SW480 (cell line): ENCODE measurements at regions not wholly inside any gene's neighbourhood (a gene's known extent, or its start where the extent isn't known, plus 50 kb on each side); places are given as distances from the start of the nearest gene placed in this dataset.

Source experiments
- DNase-seq: peaks from one replicate; pipeline ENCODE4 v3.0.0-alpha.2; 2016; ENCODE audit warnings: low spot score

DNA sequence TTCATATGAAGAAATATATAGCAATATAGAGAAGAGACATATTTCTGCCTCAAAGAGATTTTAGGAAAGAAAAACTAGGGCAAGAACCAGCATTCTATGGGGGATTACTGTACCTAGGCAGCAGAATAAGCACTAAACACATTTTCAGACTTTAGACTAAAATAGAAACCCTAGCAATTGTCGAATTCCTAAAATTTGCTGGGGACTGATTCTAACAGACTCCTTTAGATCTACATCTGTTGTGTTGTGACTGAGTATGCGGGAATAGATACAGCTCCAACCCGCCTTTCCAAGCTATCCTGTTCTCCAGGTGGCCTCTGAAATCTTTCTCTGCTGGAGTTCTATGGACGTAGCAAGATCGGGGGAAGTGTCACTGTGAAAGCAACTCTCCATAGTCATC lies 482.2 kb downstream of the NTRK2 start:
- DNase-seq, result no peak

DNA sequence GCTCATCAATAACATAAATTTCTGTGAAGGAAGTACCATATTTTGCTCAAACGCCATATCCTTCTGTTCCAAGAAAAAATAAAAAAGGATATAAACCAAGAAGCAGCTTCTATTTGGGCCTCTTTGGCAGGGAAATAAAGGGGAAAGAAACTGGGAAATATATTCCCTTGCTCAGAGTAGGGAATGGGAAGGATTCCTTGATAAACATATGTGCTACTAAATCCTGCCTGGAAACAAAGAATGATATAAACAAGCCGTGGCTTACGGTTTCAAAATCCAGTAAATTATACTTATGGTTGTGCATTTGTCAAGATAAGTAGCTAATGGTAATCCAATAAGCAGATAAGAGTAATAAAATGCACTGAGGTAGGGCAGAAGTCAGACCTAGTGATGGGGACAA lies 481.6 kb downstream of the NTRK2 start:
- DNase-seq, result no peak

DNA sequence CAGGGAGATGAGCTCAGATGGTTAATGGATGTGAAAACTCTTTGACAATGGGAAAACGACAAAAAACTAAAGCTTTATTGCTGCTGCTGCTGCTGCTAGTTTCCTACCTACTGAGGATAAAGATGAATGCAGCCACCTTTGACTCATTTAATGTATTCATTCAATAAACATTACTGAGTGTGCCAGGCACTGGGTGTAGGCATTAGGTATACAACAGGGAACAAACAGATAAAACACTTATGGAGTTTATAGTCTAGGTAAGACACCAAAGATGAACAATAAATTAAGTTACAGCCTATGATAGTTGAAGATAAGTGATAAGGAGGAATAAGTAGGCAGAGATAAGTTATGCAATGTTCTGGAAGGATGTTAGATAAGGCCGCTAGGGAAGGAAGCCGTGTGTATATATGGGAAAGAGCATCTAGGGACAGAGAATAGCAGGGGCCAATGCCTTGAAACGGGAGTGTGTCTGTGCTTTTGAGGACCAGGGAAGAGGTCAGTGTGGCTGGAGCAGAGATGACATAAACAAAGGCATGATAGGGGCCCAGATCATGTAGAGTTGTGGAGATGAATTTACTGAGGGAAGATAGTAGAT lies 477.6 kb downstream of the NTRK2 start:
- no peak for DNase-seq

DNA sequence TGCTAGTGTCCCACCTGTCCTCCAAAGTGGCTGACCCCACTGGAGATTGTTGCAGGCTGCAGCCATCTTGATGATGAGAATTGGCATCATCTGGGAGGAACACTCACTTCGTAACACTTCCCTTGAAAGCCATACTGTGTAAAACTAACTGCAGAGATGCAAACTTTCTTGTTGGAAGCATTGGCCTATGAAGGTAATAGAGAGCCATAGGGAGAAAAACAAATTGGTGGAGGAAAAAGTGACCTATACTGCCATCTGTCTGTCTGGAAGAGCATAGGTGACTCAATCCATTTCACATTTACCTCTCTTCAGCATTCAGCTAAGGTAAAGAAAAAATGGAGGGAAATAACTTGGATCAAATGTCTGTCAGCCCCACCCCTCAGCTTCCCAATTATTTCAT lies 473.4 kb downstream of the NTRK2 start:
- peak; percentile 60 for DNase-seq

DNA sequence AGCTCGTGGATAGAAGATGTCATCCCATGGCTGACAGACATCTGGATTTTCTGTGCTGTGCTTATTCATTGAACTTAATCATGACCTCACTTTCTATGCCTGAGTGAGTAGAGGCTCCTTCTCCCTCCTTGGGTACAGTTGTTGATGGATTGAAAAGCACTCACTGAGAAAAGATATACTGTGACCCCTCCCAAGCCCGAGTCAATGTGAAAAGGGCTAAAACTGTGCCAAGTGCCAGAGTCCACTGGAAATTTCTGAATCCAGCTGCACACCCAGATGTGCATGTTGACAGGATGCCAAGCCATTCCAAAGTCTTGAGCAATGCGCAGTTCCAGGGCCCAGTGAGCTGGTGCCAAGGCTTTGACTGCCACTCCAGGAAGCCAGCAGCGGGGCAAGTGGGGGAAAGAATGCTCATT lies 473.0 kb downstream of the NTRK2 start:
- no peak for DNase-seq

DNA sequence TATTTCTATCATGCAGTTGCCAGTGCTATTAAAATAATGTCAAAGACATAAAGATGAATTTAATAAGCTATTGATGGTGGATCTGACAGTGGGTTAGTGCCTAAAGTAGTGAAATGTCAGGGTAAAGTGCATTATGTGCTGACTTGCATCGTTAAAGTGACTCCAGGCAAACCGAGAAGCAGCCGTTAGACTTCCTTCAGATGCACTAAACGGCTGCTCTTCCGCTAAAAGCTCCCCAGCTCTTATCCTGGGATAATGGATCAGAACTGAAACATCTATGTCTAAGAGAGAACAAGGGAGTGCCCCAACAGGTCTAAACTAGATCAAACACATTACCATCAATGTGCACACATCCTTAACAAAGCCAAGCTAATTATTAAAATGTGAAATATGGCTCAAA lies 468.2 kb downstream of the NTRK2 start:
- no peak for DNase-seq

DNA sequence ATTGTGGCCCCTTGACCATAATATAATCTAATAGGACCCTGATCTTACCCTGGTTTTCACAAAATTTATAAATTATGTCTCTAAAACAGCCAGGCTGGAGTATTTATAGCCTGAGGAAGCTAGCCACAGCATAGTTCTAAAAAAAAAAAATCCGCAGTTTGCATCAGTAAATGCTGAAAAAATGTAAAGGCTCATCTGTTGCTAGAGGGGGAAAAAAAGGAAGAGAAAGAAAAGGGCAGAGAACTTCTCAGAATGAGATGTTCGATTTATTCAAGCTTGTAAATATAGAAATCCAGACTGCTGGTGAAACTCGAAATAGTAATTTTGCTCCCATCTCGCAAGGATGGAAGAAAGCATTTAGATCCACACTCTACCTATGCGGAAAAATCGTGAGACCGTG lies 467.5 kb downstream of the NTRK2 start:
- DNase-seq, result no peak

DNA sequence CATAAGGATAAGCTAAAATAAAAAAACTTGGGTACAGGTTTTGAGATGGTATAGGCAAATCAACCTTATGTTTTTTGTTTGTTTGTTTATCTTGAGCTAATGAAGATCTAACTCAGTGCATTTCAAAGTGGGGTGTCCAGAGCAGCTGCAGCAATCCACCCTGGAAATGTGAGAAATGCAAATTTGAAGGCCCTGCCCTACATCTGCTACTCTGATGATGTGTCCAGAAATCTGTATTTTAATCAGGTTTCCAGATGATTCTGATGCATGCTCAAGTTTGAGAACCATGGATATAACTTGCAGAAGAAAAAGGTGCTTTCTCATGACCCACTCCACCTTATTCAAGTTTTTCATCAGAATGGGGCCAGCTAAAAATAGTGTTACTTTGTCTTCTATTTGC lies 467.0 kb downstream of the NTRK2 start:
- no peak for DNase-seq

DNA sequence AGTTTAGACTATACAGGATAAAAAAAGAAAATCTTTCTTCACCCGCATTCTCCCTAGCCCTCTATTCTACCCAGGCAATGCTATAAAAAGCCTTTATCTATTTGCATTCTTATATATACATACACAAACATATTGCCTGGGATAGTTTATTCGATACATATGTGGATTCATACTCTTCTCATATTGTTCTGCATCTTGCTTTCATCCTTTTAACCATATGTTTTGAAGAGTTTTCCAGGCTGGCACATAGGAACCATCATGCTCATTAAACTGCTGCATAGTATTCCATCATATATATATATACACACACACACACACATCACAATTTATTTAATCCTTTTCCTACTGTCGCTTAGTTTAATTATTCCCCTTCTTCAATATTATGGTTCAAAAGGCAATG lies 461.2 kb downstream of the NTRK2 start:
- no peak for DNase-seq

DNA sequence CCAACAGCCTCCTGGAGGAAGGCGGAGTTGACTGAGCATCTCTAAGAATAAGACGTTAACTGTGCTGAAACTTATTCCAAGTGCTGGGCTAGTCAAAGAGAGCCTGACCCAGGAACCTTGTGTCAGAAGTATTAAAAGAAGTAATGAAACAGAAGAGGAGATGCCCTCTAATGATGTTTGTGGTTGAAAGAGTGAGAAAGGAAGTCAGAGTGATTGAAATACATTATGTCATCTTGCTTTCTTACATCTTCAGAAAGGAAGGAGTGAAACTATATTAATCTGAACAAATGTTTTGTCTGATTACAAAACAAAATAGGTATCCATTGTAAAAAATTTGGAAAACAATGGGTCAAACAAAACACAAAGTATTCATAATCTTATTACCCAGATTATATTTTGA lies 460.7 kb downstream of the NTRK2 start:
- DNase-seq, result no peak

DNA sequence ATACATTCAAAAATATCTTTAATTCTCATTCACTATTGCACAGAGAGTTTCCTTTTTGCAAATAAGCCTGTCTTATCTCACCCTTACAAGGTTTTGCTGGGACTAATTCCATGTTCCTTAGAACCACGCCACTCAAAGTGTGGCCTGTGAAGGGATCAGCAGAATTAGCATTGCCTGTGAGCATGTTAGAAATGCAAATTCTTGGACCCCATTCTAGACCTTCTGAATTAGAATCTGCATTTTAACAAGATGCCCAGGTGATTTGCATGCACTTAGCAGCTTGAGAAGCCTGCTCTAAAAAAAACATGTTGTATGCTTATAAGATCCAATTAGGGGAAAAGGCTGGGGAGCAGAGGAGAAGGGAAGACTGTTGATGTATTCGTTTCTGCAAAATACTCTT lies 460.0 kb downstream of the NTRK2 start:
- DNase-seq, result no peak

DNA sequence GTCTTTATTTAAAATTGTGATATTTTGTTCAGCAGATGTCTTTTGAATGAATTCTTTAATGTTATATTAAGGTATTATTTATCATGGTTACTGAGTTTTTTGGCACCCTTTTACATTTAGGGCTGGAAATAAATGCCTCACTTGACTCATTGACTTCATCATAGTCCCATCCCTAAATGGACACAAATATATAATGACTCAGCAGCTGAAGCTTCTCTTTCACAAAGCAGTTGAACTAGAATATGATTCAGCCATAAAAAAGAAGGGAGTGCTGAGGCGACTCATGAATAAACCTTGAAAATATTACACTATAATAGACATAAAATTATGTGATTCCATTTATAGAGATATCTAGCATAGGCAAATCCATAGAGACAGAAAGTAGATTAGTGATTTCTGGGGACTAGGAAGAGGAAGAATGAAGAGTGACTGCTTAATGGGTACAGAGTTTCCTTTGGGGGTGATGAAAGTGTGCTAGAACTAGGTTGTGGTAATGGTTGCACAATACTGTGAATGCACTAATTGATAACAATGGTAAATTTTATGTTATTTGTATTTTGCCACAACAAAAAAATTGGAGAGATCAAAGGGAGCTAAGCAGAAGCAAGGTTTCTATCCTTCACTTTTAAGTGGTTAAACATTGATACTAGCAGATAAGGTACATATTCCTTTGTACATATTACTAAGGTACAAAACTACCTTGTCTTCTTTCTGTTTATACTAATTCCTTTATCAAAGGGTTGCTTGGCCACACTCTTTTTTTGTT lies 449.6 kb downstream of the NTRK2 start:
- DNase-seq, result peak; percentile 97

DNA sequence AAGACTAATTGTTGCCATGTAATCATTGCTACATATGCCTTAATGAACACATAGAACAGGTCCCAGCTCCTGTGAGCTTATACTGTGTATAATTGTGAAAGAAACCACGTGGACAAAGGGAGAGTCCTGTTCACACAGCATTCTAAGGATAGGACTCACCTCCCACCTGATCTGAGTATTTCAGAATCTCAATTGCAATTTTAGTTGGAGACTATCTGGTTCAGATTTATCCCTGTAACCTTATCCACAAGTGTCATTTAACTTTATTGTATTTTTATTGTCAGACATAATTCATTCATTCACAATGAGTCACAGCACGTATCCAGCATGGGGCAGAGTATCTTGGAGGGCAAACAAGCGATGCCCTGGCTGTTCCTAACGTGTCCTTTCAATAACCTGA lies 448.3 kb downstream of the NTRK2 start:
- DNase-seq, result peak; percentile 64

DNA sequence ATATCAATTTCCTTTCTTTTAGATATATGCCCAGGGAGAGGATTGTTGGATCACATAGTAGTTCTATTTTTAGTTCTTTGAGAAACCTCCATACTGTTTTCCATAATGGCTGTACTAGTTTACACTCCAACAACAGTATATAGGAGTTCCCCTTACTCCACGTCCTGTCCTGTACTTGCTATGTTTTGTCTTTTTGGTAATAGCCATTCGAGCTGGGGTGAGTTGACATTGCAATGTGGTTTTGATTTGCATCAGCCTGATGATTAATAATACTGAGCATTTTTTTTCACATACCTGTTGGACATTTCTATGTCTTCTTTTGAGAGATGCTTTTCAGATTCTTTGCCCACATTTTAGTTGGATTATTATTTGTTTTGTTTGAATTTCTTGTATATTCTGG lies 445.9 kb downstream of the NTRK2 start:
- peak; percentile 18 for DNase-seq

DNA sequence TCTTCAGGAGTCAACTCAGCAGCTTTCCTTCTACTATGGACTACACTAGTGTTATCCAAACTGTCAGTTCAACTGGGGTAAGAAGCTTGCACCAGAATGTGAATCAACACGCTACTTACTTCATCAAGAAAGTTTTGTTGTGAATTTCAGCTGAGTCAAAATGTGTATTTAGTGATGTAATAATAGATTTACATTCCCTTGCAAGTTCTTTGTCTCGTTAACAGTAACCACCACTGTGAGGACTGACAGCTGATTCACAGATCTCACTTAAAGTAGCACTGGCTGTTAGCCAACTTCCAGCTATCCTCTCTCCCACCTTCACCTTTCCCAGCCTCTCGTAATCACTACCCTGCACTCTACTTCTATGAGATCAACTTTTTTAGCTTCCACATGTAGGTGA lies 445.3 kb downstream of the NTRK2 start:
- DNase-seq, result no peak

DNA sequence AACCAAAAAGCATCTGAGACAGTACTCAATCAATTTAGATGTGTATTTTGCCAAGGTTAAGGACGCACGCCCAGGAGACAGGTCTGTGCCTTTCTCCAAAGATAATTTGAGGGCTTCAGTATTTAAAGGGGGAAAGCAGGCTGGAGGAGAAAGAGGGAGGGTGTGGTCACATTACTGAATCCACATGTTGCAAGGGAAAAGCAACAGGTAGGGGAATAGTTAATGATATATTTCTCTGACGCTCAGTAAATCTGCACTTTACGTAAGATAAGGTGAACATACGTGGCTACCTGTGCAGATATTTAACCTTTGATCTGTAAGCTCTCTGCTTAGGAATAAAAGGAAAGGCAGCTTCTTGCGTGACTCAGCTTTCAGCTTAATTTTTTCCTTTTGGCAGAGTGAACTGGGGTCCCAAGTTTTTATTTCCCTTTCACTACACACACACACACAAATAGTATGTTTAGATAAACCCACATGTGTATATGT lies 443.4 kb downstream of the NTRK2 start:
- DNase-seq, result no peak

DNA sequence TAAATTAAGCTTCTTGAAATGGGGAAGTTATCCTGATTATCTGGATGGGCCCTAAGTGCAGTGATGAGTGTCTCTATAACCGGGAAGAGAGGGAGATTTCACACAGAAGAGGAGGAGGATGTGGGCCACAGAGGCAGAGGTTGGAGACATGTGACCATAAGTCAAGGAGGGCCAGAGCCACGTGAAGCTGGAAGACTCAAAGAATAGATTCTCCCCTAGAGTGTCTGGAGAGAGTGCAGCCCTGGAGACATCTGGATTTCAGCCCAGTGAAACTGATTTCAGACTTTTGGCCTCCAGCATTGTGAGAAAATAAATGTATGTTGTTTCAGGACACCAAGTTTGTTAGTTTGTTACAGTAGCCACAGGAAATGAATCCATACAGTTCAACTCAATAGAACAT lies 442.9 kb downstream of the NTRK2 start:
- no peak for DNase-seq

DNA sequence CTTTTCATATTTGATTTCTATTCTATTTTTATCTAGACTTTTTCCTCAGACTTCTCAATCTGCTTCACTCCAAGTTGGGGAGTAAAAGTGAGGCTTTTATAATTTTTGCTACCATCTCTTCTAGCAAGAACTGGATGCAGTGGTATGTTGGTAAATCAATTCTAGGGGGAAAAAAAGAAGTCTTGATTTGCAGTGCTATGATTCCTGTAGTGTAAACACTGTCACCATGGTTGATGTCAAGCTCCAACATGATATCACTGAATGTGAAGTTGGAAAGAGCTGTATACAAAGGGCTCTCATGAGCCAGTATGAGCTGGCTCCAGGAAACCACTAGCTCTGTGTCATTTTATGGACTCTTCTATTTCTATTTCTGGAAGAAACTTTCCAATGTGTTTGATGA lies 439.2 kb downstream of the NTRK2 start:
- no peak for DNase-seq

DNA sequence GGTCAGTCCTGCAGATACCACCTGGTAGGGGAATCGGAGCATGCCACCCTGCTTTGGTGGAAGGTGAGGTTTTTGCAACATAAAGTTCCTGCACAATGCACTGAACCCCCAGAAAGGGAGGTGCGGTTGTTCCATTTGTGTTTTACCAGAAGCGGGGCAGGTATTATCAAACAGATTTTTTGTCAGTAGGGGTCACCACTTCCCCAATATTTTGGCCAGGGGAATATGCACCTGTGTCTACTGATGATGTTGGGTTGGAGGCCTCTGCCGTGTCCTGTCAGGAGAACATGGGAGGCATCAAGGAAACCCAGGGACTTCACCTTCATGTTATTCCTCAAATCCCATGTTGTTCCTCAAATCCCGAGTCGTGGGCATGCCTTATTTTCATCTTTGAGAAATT lies 438.7 kb downstream of the NTRK2 start:
- DNase-seq, result no peak

DNA sequence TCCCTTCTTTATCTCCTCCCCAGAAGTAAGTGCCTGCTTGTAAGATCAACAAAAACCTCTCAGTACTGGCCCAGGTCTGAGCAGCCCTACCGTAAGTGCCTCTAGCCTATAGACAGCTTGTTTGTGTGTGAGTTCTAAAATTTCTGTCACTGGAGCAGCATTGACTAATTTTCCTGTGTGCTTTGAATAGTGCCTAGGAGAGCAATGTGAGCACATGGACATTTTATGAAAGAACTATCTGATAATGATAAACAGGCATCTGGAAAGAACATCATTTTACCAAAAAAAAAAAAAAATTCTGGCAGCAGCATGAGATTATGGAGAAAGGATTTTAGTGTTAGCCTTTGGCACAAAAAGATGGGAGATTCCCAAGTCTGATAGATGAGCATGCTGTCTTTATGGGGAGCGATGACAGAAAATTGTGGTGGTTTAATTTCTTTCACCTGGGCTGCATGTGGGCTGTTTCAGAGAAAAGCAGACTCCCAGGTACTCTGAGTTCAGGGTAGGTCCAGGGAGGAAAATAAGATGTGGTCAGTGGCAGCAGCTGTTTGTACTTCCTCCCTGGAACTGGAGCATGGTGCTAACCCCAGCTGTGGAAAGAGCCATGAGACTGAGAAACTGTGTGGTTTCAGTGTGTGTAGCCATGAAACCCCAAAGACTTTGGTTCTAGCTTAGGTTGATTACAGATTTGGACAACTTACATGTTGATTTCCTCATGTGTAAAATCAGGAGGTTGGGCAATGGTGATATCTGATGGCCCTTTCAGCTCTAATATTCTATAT lies 419.9 kb downstream of the NTRK2 start:
- no peak for DNase-seq

DNA sequence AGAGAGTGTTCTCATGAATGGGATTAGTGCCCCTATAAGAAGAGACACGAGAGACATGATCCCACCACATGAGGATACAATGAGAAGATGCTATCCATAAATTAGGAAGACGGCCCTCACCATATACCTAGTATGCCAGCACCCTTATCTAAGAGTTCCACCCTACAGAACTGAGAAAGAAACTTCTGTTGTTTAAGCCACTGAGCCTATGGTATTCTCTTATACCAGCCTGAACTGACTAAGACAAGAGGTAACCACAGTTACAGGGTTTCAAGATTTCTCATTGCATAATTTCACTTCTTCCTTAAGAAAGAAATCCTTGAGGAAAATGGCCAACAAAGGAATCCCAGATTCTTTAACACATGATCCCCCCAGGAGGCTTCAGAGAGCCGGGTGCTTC lies 412.4 kb downstream of the NTRK2 start:
- no peak for DNase-seq

DNA sequence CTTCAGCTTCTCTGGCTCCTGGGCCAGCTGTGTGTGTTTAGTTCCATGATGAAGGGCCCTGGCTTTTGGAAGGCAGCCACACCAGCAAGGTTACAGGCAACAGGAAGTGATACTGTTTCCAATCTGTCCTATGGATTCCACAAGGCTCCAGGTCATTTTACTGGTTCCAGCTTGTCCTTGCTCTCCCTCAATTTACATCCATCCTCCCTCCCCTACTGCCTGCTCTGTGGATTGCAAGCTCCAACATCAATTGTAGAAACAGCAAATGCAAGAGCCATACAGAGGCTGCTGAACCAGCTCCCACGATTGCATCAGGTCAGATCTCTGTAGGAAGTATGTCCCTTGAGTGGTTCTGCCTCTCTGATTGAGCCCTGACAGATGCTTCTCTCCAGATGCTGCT lies 409.8 kb downstream of the NTRK2 start:
- no peak for DNase-seq

DNA sequence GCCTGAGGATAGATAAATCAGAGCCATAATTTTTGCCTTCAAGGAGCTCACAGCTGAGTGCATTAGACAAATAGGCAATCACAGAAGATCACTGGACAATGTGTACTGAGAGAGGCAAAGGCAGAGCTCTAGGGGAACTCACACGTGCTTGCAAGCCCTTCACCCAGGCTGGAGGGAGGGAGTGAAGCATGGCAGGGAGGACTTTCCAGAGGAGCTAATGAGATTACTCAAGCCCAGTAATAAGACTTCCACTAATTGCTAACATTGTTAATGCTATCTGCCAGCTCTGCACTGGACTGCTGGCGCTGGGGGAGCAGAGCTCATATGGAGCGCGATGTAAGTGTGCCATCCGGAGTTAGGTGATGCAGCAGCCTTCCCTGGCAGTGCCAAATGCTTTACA lies 408.4 kb downstream of the NTRK2 start:
- no peak for DNase-seq
